ENCODE measurements at regions not wholly inside any gene's neighbourhood (a gene's known extent, or its start where the extent isn't known, plus 50 kb on each side); places are given as distances from the start of the nearest gene placed in this dataset.
"Not testable (repeated sequence)": the region's sequence is repeated elsewhere in the genome, so short reads cannot be mapped to it uniquely, and the experiment has no call there.

- no peak for DNase-seq (ENCODE audit: low read depth in 3 of 3, low spot score in 2 of 3)
These were observed 96.1 kb downstream of the DAD1 start for GRCh38 chr14:22492622-22493542.

GRCh38 chr14:22491683-22492621, 97.1 kb downstream of the DAD1 start:
- DNase-seq (ENCODE audit: low read depth in 3 of 3, low spot score in 2 of 3): no peak

DNA sequence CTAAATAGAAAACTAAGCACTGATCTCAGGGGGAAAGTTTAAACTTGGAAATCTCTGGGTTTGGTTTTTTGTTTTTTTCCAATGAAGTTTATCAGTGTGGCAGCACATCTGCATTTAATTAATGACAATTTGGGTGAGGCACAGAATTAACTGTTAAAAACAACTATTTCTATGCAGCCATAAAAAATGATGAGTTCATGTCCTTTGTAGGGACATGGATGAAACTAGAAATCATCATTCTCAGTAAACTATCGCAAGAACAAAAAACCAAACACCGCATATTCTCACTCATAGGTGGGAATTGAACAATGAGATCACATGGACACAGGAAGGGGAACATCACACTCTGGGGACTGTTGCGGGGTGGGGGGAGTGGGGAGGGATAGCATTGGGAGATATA, 98.0 kb downstream of the DAD1 start:
- DNase-seq (ENCODE audit: low read depth in 3 of 3, low spot score in 2 of 3): not testable (repeated sequence)

DNA sequence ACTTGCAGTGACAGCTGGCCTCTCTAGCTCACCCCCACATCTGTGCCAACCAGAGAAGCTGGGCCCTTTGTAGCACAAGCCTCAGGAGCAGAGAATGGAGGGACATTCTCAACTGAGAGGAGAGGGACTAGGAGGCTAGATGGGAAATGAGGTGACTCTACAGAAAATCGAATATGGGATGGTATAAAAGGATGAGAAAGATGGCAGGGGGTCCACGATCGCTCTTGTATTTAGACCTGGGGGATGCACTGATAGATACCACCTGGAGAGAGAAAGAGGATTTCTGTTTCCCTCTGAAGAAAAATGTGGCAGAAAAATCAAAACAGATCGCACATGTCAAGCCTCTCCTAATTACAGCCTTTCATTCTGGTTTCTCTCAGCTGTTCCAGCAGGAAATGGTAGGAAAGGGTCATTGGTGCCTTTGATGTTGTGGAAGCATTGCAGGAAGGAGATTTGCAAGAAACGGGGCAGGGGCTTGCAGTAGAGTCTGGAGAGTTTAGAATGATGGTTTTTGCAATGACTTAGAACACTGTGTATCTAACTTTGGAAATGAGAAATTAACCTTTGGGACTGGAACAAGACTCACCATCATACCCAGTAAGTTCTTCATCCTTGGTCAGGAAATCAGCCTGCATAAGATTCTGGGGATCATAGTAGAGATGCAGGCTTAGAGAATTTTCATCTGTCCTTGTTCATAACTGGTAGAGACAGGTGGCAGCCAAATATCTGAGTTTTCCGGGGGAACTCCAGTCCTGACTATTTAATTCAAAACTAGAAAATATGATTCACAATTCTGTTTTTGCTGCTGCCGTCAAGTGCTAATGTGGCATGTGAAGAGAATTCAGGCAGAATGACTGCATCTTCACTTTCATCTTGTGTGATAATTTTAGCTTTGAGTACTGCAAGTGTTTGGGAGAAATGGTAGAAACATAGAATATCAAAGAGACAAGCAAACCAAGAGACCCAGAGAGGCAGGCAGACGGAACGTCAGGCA, 98.8 kb downstream of the DAD1 start:
- no peak for DNase-seq (ENCODE audit: low read depth in 3 of 3, low spot score in 2 of 3)

- DNase-seq (ENCODE audit: low read depth in 3 of 3, low spot score in 2 of 3): no peak
These were observed 99.8 kb downstream of the DAD1 start for GRCh38 chr14:22489244-22489545.

GRCh38 chr14:22488522-22489243, 100.3 kb downstream of the DAD1 start:
- no peak for DNase-seq (ENCODE audit: low read depth in 3 of 3, low spot score in 2 of 3)

GRCh38 chr14:22487941-22488340, 101.1 kb downstream of the DAD1 start:
- no peak for DNase-seq (ENCODE audit: low read depth in 3 of 3, low spot score in 2 of 3)

- no peak for DNase-seq (ENCODE audit: low read depth in 3 of 3, low spot score in 2 of 3)
These were observed 101.6 kb downstream of the DAD1 start for GRCh38 chr14:22487401-22487800.

DNA sequence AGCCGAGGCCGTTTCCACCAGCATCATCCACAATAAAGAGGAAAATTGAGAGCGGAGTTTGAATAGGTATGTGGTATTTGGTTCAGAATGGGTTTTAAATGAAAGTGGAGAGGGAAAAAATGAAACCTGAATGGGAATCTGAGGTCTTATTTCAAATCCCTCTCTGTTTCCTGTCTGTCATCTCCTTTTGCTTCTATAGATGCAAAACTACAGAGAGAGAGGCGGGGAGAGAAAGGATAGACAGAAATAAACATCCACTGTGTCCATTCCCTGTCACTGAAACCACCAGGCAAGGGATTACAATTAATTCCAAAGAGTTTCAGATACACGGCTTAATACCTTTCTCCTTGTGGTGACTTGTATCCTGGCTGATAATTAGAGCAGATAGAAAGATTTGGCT, 102.3 kb downstream of the DAD1 start:
- DNase-seq (ENCODE audit: low read depth in 3 of 3, low spot score in 2 of 3): no peak

DNA sequence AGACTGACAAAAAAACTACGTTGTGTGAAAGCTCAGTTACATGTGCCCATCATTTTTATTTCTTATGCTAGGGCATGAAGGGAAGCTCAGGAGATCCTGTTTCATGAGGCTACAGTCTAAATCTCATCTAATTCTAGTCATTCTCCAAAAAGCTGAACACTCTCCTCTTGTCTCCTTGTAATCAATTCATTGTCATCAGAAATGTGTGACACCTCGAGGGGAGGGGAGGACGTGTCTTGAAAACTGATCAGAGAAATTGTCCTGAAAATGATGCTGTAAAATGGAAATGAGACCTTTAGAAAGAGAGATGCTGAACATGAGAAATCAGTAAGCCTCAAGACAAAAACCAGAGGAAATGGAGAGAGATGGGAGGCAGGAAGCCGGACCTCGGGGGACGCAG, 103.4 kb downstream of the DAD1 start:
- no peak for DNase-seq (ENCODE audit: low read depth in 3 of 3, low spot score in 2 of 3)

GRCh38 chr14:22485178-22485577, 103.8 kb downstream of the DAD1 start:
- DNase-seq (ENCODE audit: low read depth in 3 of 3, low spot score in 2 of 3): no peak

GRCh38 chr14:22484632-22485031, 104.4 kb downstream of the DAD1 start:
- no peak for DNase-seq (ENCODE audit: low read depth in 3 of 3, low spot score in 2 of 3)

GRCh38 chr14:22483863-22484593, 105.0 kb downstream of the DAD1 start:
- no peak for DNase-seq (ENCODE audit: low read depth in 3 of 3, low spot score in 2 of 3)

- DNase-seq (ENCODE audit: low read depth in 3 of 3, low spot score in 2 of 3): no peak
These were observed 106.1 kb downstream of the DAD1 start for GRCh38 chr14:22482782-22483553.

- DNase-seq (ENCODE audit: low read depth in 3 of 3, low spot score in 2 of 3): no peak
These were observed 106.8 kb downstream of the DAD1 start for GRCh38 chr14:22482085-22482694.

DNA sequence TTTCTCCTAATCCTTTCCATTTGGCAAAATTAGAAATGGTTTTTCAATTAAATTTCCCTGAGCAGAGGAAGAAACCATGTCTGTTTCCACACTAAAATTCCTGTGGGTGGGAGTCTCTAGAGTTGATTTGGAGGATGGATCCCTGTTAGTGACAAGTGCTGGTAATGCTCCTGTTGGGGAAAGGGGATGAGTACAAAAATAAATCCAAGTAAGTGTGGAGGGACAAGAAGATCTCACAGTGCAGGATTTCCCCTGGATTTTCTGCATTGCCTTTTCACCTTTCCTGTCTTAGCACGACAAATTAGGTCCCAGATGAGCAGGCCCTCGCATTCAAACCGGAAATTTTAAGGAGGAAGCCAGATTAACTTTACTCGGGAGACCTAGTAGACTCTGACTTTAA, 107.5 kb downstream of the DAD1 start:
- no peak for DNase-seq (ENCODE audit: low read depth in 3 of 3, low spot score in 2 of 3)

DNA sequence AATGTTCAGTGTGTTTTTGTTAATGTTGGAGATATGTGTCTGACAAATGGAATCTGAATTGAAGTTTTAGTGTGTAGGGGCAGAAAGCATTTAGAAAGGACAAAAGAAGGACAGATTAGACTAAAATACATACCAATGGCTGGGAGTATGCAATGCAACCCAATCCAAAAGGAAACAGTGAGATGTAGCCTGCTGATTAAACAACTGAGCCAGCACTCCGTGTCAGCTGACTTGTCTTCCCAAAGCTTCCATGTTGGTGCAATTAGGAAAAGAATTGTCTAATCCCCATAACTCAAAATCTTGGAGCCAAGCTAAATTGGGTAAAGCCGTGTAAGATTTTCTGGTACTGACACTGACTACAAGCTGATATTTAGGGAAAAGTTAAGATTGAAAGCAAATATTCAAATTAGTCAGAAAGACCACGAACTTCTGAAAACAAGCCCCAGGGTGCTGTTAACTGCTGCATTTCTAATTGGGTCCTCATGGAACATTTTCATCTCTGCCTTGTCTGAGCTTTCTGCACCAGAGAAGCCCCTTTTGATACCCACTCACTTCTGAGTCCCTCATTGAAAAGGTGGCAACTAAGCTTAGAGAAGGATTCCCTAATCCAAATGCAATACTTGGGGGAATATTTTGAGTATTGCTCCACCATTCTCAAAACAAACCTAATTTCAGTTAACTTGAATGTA, 109.1 kb downstream of the DAD1 start:
- no peak for DNase-seq (ENCODE audit: low read depth in 3 of 3, low spot score in 2 of 3)

Measured in right renal cortex interstitium (tissue), 3 donors.